ENCODE measurements at regions not wholly inside any gene's neighbourhood (a gene's known extent, or its start where the extent isn't known, plus 50 kb on each side); places are given as distances from the start of the nearest gene placed in this dataset.

- DNase-seq (ENCODE audit: low read depth) = no peak
- no peak for TF ChIP-seq CTCF (conservative IDR thresholded peaks at IDR 0.05; ENCODE audit: low read depth, low read length)
- no peak overlapping the region for H3K4me3 ChIP-seq (ENCODE audit: low read depth, low read length)
Observed at GRCh38 chr1:95180371-95180770, 53.6 kb upstream of the RWDD3 start.

- no peak overlapping the region for H3K4me3 ChIP-seq (ENCODE audit: low read depth, low read length)
- TF ChIP-seq CTCF (conservative IDR thresholded peaks at IDR 0.05; ENCODE audit: low read depth, low read length) = no peak
- DNase-seq (ENCODE audit: low read depth) = no peak
Observed at GRCh38 chr1:95181096-95181495, 52.9 kb upstream of the RWDD3 start.

GRCh38 chr1:95183952-95184351 is 50.1 kb upstream of the RWDD3 start:
- H3K4me3 ChIP-seq (ENCODE audit: low read depth, low read length) = no peak overlapping the region
- TF ChIP-seq CTCF (conservative IDR thresholded peaks at IDR 0.05; ENCODE audit: low read depth, low read length) = no peak
- DNase-seq (ENCODE audit: low read depth) = no peak
